ENCODE measurements at regions not wholly inside any gene's neighbourhood (a gene's known extent, or its start where the extent isn't known, plus 50 kb on each side); places are given as distances from the start of the nearest gene placed in this dataset.

- no peak for TF ChIP-seq CTCF (IDR thresholded peaks at IDR 0.05)
- TF ChIP-seq POLR2A (IDR thresholded peaks at IDR 0.05): no peak
Observed at GRCh38 chr2:18067588-18068384, 189.3 kb downstream of the KCNS3 start.
